GM21367 (cell line): ENCODE measurements at regions not wholly inside any gene's neighbourhood (a gene's known extent, or its start where the extent isn't known, plus 50 kb on each side); places are given as distances from the start of the nearest gene placed in this dataset.

ENCODE experiments used
- ATAC-seq: cut with Tn5 transposase; IDR thresholded peaks from one replicate; pipeline ENCODE4 v1.9.1; 2021; ENCODE audit not compliant: unreplicated experiment

DNA sequence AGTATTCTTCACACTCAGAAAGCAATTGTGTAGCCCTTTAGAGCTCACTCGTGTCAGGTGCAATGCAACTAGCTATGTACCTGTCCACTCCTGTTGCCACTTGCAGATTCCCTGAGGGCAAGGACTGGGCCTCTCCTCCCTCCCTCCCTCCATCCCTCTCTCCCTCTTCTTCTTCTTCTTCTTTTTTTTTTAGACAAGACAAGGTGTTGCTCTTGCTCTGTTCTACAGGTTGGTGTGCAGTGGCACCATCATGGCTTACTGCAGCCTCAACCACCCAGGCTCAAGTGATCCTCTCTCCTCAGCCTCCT lies 119.7 kb downstream of the ACKR3 start:
- no peak for ATAC-seq

DNA sequence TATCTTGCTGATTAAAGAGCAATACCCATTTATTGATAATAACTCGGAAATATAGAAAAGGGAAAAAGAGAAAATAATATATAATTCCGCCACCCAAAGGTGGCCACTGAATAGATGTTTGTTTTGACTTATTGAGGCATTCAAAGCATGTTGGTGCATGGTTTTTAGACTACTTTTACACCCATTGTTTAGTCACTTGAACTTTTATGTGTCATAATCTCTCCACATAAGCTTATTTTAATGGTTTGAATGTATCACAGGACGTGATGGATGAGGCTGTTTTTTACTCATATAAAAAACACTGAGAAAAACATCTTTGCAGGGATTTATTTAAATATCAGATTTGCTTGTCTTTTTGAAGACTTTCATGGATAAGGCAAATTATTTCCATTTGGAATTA lies 120.4 kb downstream of the ACKR3 start:
- no peak for ATAC-seq

DNA sequence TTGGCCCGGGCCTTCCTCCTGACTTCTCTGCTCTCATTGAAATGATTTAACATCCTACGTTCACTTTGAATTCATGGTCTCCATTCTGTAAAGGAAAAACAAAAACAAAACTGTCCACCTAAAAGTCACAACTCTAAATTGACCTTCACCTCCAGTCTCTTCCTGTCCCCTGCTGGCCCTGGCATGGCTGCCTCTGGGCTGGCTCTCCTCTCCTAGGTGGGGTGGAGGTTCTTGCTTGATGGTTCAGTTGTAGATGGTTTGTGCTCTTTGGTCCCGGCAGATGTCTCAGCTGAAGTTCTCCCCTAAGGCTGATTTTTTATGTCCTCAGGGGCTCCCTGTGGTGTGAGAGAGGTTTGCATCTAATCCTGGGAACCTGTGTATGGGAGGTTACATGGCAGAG lies 121.1 kb downstream of the ACKR3 start:
- ATAC-seq = no peak

DNA sequence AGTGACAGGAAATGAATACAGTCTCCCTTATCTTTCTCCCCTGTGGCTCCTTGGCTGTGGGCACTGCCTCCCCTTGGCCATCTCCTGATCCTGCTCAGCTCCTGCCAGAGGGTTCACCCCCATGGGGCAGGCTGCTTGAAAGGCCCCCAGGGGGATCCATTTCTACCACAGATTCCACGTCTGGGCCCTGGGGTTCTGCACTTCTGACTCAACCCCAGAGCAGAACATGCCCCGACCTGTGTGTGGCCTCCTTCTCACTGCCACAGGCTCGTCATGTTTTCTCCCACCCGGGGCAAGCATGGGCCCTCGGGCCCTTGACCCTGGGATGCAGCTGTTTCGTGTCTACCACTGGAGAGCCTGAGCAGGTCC lies 122.2 kb downstream of the ACKR3 start:
- ATAC-seq = no peak

DNA sequence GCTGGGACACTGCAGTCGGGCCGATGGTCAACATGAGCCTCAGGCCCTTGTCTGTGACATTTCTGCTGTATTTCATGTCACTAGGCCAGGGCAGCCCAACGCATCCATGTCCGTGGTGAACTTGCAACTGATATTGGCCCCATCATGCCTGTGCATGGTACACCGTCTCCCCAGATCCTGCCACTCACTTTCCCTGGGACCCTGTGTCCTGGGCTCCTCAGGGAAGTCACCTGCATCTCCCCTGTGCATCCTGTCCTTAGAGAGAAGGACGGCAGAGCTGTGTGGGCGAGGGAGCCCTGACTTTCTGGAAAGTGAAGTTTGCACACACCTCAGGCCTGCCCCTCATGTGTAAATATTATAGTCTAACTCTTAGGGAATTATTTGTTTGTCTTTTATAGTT lies 123.3 kb downstream of the ACKR3 start:
- no peak for ATAC-seq

DNA sequence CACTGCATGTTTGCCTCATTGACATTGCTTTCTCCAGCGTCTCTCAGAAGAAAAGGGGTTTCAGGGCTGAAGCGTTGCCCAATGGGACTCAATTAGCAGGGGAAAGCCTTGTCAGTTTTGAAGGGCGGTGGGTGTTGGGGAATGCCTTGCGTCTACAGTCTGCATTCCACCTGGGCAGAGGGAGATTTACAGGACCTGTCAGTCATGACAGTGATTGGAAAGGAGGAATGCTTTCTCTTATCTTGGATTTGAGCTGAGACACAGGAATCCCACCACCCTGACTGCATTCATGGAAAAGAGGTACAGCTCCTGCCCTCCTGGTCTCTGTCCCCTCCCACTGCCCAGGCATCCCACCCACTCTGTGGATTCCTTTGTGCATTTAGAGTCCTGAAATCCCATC lies 123.9 kb downstream of the ACKR3 start:
- no peak for ATAC-seq

DNA sequence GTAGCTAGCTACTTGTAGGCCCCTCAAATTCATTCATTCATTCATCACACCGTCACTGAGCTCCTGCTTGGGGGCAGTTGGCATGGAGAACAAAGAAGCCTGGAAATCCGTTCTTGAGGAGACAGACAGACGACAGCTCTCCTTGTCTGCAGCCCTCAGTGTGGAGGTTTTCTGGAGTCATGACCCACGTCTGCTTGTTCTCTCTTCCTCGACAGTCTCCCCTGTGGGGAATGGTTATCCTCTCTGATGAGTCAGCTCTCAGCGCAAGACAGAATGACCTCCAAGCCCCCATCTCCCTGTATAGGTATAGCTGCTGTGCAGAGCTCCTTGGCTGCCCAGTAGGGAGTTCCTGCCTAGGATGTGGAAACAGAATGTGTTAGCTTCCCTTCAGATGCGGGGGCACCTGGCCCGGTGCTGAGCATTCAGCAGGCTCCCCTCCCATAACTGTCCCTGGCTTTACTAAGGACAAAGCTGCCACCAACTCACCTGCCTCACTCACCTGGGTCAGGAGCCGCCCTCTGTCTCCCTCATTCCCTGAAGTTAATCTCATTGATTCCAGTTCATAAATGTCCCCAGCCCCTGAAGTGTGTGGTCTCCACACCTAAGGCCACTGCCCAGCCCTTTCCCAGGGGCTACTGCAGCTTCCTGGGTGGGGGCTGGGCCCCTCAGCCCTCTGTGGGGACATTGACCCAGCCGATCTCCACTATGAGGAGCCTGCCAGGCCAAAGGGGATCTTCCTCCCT lies 124.7 kb downstream of the ACKR3 start:
- ATAC-seq = no peak

DNA sequence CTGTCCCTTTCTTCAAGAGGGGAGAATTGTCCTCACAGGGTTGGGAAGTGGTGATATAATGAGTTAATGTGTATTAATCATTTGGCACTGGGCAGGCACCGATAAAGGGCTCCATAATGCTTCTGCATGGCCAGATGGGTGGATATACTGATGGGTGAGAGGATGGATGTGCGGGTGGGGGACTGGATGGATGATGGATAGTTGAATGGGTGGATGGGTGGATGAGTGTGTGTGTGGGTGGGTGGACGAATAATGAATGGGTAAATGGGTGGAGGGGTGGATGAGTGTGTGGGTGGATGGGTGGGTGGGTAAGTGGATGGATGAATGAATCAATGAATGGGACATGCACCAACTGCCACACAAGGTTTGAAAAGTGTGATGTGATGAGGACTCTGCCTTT lies 127.2 kb downstream of the ACKR3 start:
- ATAC-seq = no peak

DNA sequence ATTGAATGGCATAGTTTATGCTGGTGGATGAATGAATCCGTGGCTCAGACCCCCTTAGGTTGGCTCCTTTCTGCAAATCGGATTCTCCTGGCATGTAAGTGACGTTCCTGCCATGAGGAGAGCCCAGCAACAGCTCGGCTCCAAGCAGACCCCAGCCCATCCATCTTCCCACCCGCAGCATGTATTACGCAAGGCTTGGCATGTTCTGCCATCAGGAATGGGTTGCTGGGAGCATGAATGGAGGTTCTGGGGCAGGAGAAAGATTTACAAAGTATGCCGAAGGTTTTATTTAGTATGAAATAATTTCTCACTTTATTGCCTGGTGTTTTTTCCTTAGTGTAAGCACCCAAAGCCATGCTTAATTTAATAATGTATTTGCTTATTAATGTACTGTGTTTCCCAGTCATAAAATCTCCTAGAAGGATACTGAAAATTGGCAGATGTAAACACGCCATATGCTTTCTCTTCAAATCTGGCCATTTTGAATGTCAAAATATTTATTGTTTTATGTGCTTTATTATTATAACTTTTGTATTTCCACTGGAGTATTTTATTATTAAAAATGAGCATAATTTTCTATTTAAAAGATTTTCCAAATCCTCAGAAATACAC lies 128.5 kb downstream of the ACKR3 start:
- no peak for ATAC-seq

DNA sequence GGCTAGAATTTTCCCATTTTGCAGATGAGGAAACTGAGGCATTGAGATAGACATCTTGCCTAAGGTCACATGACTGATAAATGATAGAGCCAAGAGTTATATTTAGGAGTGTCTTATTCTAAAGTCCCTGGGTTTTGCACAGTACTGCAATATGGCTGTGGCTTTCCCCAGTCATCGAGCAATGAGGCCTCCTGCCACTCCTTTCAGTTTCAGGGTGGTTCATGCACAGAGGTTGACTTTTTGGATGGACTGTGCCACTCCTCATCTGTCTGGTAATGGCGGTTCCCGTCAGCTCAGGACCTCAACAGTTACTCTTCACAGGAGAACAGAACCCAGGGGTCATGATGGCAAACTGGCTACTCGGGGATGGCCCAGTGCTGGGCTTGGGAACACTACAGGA lies 131.1 kb downstream of the ACKR3 start:
- ATAC-seq = no peak

DNA sequence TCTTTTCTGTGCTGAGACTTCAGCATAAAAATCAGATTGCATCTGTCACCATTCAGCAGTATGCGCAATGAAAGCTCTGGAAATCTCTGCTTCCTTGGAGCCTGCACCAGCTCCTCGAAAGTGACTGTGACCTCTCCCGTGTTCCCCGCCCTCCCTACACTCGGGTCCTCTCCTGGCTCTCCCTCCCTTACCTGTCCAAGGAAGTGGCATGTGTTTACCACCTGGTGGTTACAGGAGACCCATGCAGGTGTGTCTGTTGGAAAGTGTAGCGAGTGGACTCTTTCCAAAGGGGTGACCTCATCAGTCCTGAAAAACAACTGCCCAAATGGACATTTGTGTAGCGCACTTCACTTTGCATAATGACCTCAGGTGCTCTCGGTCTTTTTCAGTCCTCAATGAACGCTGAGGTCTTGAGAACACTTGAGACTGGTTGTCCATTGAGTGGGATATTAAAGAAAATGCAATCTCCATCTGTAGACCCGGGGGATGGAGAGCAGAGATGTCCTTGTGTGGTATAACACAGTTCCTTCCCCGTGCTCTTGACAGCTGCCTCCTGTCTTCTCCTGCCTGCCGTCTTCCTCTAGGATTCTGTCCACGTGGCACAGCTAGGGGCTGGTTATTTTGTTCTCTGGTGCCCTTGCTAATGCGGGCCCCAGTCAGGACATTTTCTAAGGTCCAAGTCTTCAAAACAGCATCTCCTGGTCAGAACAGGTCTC lies 133.2 kb downstream of the ACKR3 start:
- ATAC-seq = no peak

DNA sequence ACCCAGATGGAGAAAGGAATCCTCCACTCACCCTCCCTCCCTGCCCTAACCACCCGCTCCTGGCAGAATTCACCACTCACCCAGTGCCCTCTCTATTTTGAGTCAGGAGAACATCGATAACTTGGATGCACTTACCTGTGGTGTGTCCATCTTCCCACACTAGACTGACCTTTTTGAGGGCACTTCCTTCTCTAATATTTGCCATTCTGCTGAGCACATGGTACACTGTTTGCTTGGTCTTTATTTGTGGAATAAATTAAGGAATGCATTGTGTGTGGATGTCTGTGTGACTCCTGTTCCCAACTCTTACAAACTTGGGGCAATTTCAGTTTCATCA lies 133.7 kb downstream of the ACKR3 start:
- no peak for ATAC-seq

DNA sequence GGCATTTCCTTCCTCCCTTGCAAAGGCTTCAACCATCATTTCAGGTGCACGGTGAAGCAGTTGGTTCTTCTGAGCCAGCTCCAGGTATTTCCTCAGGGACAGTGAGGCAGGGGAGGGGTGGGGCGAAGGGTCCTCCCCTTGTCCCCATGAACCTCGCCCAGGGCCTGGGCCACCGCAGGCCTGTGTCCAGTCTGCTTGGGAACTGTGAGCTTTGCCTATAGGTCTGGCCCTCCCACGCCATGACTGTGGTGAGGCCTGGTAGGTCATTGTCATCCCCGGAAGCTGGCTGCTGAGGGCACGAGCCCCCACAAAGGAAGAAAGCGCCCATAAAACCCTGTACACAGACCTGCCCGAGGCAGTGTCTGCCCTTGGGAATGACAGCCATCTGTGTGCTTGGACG lies 134.3 kb downstream of the ACKR3 start:
- ATAC-seq = no peak

DNA sequence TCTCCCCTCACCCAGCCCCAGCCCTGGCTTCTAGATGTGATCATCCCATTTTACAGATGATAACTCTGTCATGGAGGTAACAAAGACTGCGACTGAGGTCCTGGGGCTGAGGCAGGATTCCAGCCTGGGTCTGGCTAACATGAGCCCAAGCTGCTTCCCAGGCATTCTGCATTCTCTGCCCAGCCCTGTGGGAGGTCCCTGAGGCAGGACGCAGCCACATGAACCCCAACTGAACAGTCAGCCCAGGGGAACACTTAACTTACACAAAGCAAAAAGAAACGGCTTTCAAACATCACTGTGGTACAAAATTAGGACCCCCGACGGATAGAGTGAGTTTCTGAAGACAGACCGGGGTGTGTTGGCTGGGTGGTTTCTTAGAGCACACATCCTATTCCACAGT lies 135.3 kb downstream of the ACKR3 start:
- no peak for ATAC-seq

DNA sequence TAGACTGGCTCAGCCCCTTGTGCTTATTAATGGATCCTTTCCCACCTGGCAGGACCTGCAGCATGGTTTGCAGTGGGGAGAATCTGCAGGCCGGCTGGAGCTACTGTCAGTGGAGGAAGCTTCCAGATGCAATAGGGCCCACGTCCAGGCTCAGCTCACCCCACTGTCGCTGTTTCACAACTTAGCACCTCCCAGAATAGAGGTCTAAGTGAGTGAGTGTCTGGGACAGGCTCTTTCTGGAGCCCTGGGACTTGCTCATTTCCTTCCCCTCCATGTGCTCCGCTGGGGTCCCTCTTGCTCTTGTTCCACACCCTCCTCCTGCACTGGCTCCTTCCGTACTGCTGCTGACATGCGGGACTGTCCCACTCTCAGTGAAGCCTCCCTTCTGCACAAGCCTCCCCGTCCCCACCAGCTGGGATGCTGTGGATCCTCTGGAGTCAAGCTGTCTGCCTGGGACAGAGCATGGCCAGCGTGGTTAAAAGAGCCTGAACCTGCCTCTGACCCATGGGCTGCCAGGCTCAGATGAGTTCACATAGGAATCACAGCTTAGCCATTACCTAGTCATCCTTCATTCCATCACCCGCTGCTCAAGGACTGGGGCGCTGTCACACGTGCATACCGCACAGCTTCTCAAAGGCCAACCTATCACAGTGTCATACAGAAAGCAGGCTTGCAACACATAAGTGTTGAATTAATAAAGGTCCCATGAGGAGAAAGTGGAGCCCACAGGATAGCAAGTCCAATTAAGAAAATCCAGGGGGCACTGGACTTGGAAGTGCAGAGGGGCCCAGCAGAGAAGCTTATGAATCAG lies 135.9 kb downstream of the ACKR3 start:
- no peak for ATAC-seq

DNA sequence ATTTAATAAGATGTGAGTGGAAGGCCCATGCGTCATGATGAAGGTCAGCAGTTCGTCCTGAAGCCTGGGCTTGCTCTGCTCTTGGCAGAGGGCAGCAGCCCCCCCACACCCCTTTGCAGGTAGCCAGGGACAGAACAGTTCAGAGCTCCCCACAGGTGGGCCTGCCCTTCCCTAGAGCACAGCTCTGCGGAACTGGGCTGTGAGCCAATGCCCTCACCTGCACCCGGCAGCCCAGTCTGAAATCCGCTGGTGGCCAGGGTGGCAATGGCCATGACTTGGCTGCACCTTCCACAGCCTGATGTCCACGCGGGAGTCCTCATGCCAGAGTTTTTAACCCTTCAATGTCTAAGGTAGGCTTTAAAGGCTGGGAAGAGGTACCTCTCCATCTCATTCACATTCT lies 136.7 kb downstream of the ACKR3 start:
- ATAC-seq = no peak

DNA sequence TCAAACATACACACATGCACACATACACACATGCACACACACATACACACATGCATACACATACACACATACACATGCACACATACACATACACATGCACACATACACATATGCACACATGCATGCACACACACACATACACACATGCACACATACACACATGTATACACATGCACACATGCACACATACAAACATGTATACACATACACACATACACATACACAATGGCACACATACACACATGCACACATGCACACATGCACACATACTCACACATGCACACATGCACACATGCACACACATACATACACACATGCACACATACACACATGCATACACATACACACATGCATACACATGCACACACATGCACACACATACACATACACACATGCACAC lies 137.2 kb downstream of the ACKR3 start:
- ATAC-seq = no peak

DNA sequence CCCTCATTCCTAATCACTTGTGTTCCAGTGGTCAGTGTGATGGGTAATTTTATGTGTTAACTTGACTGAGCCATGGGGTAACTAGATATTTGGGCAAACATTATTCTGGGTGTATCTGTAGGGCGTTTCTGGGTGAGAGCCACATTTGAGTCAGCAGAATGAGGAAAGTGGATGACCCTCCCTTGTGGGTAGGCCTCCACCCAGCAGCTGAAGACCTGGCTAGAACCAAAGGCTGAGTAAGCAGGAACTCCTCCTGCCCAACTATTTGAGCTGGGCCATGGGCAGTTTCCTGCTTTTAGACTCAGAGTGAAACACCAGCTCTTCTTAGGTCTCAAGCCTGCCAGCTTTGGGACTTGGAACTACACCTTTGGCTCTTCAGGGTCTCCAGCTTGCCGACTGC lies 141.8 kb downstream of the ACKR3 start:
- no peak for ATAC-seq

DNA sequence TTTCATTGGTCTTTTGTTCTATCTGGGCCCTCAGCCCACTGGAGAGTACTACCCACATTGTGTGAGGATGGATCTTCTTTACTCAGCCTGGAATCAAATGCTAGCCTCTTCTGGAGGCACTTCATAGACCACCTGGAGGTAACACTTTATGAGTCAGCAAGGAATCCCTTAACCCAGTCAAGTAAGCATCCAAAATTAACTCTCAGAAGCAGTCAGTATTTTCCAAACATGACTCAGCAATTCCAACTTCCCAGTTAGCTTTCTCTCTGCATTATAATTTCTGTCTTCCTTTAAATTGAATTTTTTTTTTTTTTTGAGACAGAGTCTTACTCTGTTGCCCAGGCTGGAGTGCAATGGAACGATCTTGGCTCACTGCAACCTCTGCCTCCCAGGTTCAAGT lies 142.7 kb downstream of the ACKR3 start:
- no peak for ATAC-seq

DNA sequence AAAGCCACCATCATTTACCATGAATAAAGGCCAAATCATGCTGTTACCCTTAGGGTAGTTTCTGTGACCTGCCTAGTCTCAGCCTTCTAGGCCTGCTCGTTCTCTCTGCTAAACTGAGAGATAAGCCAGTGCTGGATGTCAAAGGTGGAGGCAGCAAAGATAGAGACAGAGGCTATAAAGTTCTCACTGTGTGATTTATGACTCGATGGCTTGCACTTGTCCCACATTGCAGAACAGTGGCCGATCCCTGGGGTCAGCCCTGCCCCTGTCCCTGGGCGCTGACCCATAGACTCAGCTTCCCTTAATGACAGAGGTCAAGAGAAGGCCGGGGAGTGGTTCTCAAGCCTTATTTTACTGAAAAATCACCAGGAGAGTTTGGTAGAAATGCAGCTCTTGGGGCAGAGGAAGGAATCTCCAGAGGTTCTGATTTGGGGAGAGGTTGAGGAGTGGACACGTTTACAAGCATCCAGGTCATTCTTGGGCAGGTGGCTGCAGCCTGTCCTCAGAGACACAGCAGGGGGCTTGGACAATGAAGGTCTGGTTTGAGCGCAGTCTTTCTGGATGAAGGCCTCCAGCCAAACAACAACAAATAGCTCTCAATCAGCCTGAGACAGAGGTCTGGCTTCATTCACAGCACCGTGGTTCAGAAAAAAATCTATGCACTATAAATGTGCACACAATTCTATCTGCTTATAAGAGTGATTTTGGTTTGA lies 143.5 kb downstream of the ACKR3 start:
- ATAC-seq = no peak

DNA sequence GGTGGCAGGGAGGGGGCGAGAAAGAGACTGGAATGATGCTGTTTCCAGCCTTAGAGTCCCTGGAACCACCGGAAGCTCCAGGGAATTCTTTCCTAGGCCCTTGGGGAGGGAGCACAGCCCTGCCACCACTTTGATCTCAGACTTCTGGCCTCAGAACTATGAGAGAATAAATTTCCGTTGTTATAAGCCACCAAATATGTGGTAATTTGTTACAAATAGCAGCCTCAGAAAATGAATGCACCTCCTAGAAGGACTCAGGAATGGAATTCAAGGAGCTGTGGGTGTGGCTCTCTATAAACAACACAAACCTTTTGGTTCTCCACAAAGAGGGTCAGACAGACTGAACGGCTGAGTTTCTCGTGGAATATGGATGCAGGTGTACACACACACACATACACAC lies 144.5 kb downstream of the ACKR3 start:
- ATAC-seq = no peak
